ENCODE measurements at regions not wholly inside any gene's neighbourhood (a gene's known extent, or its start where the extent isn't known, plus 50 kb on each side); places are given as distances from the start of the nearest gene placed in this dataset.

DNA sequence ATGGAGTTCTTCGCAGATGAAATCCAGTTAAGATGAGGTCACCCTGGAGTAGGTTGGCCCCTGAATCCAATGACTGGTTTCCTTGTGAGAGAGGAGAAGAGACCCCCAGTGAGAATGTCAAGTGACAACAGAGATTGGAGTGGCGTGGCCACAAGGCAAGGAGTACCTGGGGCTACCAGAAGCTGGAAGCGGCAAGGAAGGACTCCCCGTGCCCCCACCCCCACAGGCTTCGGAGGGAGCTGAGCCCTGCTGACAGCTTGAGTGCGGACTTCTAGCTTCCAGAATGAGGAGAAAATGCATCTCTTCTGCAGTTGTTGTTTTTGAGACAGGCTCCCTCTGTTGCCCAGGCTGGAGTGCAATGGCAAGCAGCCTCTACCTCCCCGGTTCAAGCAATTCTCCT, 78.0 kb upstream of the HPCAL1 start:
- H3K27me3 ChIP-seq (ENCODE audit: low read length), result no peaks in the 10 kb centered on the region
- H4K20me1 ChIP-seq (ENCODE audit: low read depth, low read length), result no peaks in the 10 kb centered on the region
- H3K4me3 ChIP-seq (ENCODE audit: insufficient read depth, low read length, poor library complexity, severe bottlenecking), result no peak overlapping the region
- H3K36me3 ChIP-seq (ENCODE audit: low read length), result no peaks in the 10 kb centered on the region
- H3K9me2 ChIP-seq (replicated peaks; ENCODE audit: insufficient read depth, low read length), result no peaks in the 10 kb centered on the region
- H3K27ac ChIP-seq (ENCODE audit: low read depth, low read length), result no peak overlapping the region
- no peak overlapping the region for H3K4me2 ChIP-seq (ENCODE audit: low read depth, low read length, poor library complexity, severe bottlenecking)
- no peaks in the 10 kb centered on the region for H3F3A ChIP-seq (ENCODE audit: insufficient read depth)
- H2AFZ ChIP-seq (ENCODE audit: low read depth, low read length, severe bottlenecking), result no peak overlapping the region
- H3K9me3 ChIP-seq (ENCODE audit: insufficient read depth, low read length), result no peaks in the 10 kb centered on the region
- no peaks in the 10 kb centered on the region for H3K79me2 ChIP-seq (ENCODE audit: insufficient read depth, low read length)
- no peak for TF ChIP-seq EZH2phosphoT487 (conservative IDR thresholded peaks at IDR 0.05; ENCODE audit: low read length)
- TF ChIP-seq, protein P1, sequence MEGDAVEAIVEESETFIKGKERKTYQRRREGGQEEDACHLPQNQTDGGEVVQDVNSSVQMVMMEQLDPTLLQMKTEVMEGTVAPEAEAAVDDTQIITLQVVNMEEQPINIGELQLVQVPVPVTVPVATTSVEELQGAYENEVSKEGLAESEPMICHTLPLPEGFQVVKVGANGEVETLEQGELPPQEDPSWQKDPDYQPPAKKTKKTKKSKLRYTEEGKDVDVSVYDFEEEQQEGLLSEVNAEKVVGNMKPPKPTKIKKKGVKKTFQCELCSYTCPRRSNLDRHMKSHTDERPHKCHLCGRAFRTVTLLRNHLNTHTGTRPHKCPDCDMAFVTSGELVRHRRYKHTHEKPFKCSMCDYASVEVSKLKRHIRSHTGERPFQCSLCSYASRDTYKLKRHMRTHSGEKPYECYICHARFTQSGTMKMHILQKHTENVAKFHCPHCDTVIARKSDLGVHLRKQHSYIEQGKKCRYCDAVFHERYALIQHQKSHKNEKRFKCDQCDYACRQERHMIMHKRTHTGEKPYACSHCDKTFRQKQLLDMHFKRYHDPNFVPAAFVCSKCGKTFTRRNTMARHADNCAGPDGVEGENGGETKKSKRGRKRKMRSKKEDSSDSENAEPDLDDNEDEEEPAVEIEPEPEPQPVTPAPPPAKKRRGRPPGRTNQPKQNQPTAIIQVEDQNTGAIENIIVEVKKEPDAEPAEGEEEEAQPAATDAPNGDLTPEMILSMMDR (IDR thresholded peaks at IDR 0.05; ENCODE audit: insufficient read depth, low read length, poor library complexity, severe bottlenecking), result no peak
- no peak overlapping the region for H3K9ac ChIP-seq (ENCODE audit: low read length)

DNA sequence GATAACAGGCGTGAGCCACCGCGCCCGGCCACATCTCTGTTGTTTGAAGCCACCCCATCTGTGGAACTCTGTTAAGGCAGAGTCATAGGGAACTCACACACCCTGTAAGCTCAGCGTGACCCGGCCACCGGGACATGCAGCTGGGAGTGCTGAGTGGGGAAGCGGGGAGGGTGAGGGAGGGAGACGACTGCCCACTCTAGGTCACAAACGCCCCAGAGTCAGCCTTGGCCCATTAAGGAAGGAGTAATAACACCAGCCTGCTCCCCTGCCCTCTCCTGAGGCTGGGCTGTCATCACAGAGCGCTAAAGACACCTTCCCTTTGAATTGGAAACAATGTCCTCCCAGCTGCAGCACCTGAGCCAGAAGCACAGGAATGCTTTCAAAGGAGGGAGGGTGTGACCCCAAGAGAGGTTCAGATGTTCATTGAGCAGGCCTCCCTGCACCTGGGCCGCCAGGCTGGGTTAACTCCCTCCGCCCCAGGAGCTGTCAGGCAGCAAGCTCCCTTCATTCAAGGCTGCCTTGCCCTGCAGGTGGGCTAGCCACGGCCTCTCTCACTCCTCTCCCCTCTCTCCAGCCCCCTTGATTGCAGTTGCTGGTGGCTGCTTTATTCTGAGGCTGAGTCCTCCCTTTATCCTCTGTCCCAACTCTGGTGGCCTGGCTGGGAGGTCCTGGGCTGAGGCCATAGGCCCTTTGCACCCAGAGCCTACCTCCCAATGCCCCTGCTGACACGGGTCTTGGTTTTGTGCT, 77.2 kb upstream of the HPCAL1 start:
- H3K79me2 ChIP-seq (ENCODE audit: insufficient read depth, low read length), result no peaks in the 10 kb centered on the region
- no peaks in the 10 kb centered on the region for H4K20me1 ChIP-seq (ENCODE audit: low read depth, low read length)
- H3K27me3 ChIP-seq (ENCODE audit: low read length), result no peaks in the 10 kb centered on the region
- no peak overlapping the region for H2AFZ ChIP-seq (ENCODE audit: low read depth, low read length, severe bottlenecking)
- no peaks in the 10 kb centered on the region for H3F3A ChIP-seq (ENCODE audit: insufficient read depth)
- no peak overlapping the region for H3K4me3 ChIP-seq (ENCODE audit: insufficient read depth, low read length, poor library complexity, severe bottlenecking)
- no peaks in the 10 kb centered on the region for H3K9me2 ChIP-seq (replicated peaks; ENCODE audit: insufficient read depth, low read length)
- no peak overlapping the region for H3K27ac ChIP-seq (ENCODE audit: low read depth, low read length)
- no peaks in the 10 kb centered on the region for H3K9me3 ChIP-seq (ENCODE audit: insufficient read depth, low read length)
- TF ChIP-seq, protein P1 (IDR thresholded peaks at IDR 0.05; ENCODE audit: insufficient read depth, low read length, poor library complexity, severe bottlenecking), result no peak
- no peak for TF ChIP-seq EZH2phosphoT487 (conservative IDR thresholded peaks at IDR 0.05; ENCODE audit: low read length)
- H3K9ac ChIP-seq (ENCODE audit: low read length), result no peak overlapping the region
- H3K36me3 ChIP-seq (ENCODE audit: low read length), result no peaks in the 10 kb centered on the region
- H3K4me2 ChIP-seq (ENCODE audit: low read depth, low read length, poor library complexity, severe bottlenecking), result no peak overlapping the region

DNA sequence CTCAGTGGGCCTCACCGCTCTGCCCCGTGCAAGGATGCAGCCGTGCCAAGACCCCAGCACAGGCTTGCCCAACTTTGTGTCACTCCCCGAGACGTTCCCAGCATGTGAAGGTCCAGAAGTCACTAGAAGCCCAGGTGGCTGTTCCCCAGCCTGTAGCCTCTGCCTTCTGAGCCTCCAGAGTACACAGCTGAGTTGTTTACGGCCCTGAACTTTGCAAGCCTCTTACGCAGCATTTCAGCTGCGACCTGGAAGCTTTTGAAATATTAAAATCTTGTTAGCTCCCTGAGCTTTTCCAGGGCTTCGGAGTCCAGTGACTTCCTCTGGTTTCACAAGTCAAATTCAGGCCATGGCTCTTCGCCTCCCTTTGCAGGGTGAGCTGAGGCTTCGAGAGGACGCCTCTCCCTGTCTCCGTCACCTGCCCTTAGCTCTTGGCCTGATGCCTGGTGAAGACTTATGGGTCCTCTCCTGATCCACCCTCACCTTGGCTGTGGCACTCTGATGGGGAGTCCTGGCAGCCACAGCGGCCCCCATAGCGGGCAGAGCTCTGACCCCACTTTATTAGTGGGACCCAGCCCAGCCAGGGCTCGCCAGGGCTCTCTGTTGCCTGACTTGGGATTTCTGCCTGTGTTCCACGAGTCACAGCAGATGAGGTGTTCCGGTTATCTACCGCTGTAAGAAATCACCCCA, 76.5 kb upstream of the HPCAL1 start:
- no peaks in the 10 kb centered on the region for H3K36me3 ChIP-seq (ENCODE audit: low read length)
- no peaks in the 10 kb centered on the region for H3K9me3 ChIP-seq (ENCODE audit: insufficient read depth, low read length)
- no peak overlapping the region for H3K27ac ChIP-seq (ENCODE audit: low read depth, low read length)
- H3K4me2 ChIP-seq (ENCODE audit: low read depth, low read length, poor library complexity, severe bottlenecking), result no peak overlapping the region
- no peaks in the 10 kb centered on the region for H3K27me3 ChIP-seq (ENCODE audit: low read length)
- no peaks in the 10 kb centered on the region for H3K79me2 ChIP-seq (ENCODE audit: insufficient read depth, low read length)
- no peaks in the 10 kb centered on the region for H3K9me2 ChIP-seq (replicated peaks; ENCODE audit: insufficient read depth, low read length)
- TF ChIP-seq, protein P1 (IDR thresholded peaks at IDR 0.05; ENCODE audit: insufficient read depth, low read length, poor library complexity, severe bottlenecking), result no peak
- no peak overlapping the region for H3K9ac ChIP-seq (ENCODE audit: low read length)
- H3K4me3 ChIP-seq (ENCODE audit: insufficient read depth, low read length, poor library complexity, severe bottlenecking), result no peak overlapping the region
- H3F3A ChIP-seq (ENCODE audit: insufficient read depth), result no peaks in the 10 kb centered on the region
- no peak overlapping the region for H2AFZ ChIP-seq (ENCODE audit: low read depth, low read length, severe bottlenecking)
- H4K20me1 ChIP-seq (ENCODE audit: low read depth, low read length), result no peaks in the 10 kb centered on the region

Data from SU-DHL-6 (cell line).